Mucosa of stomach (tissue), 1 donor: ENCODE measurements at regions not wholly inside any gene's neighbourhood (a gene's known extent, or its start where the extent isn't known, plus 50 kb on each side); places are given as distances from the start of the nearest gene placed in this dataset.

Experiments used
- H3K27me3 ChIP-seq: one replicate; pipeline ENCODE4 v1.7.0; 2013; ENCODE audit warnings: mild to moderate bottlenecking, low read length; ENCODE audit not compliant: control insufficient read depth, insufficient read depth
- H3K36me3 ChIP-seq: one replicate; pipeline ENCODE4 v1.7.0; 2013; ENCODE audit warnings: low read length; ENCODE audit not compliant: control insufficient read depth, insufficient read depth
- H3K4me1 ChIP-seq: one replicate; pipeline ENCODE4 v1.7.0; 2013; ENCODE audit warnings: mild to moderate bottlenecking, low read length; ENCODE audit not compliant: control insufficient read depth, insufficient read depth
- H3K4me3 ChIP-seq: one replicate; pipeline ENCODE4 v1.7.0; 2013; ENCODE audit warnings: low read length
- H3K9ac ChIP-seq: one replicate; pipeline ENCODE4 v1.7.0; 2013; ENCODE audit warnings: mild to moderate bottlenecking, low read length, moderate library complexity
- H3K9me3 ChIP-seq: one replicate; pipeline ENCODE4 v1.7.0; 2013; ENCODE audit warnings: mild to moderate bottlenecking, low read length, moderate library complexity; ENCODE audit not compliant: control insufficient read depth
- donor health status: Pancreatic carcinoma.

GRCh38 chr17:33935822-33936221 lies 319.3 kb upstream of the CCL2 start:
- no peaks in the 10 kb centered on the region for H3K36me3 ChIP-seq
- no peak overlapping the region for H3K4me3 ChIP-seq
- H3K27me3 ChIP-seq = no peaks in the 10 kb centered on the region
- H3K9ac ChIP-seq = no peak overlapping the region
- H3K9me3 ChIP-seq = no peaks in the 10 kb centered on the region
- no peaks in the 10 kb centered on the region for H3K4me1 ChIP-seq

GRCh38 chr17:33936764-33937163 lies 318.3 kb upstream of the CCL2 start:
- Histone ChIP-seq H3K9ac (no peak overlapping the region), H3K4me1 (no peaks in the 10 kb centered on the region), H3K4me3 (no peak overlapping the region), H3K9me3 (no peaks in the 10 kb centered on the region), H3K36me3 (no peaks in the 10 kb centered on the region), H3K27me3 (no peaks in the 10 kb centered on the region)

- no peak overlapping the region for H3K9ac ChIP-seq
- no peaks in the 10 kb centered on the region for H3K27me3 ChIP-seq
- no peak overlapping the region for H3K4me3 ChIP-seq
- no peaks in the 10 kb centered on the region for H3K4me1 ChIP-seq
- no peaks in the 10 kb centered on the region for H3K36me3 ChIP-seq
- H3K9me3 ChIP-seq = no peaks in the 10 kb centered on the region
Observed at GRCh38 chr17:33939959-33940358, 315.1 kb upstream of the CCL2 start.

GRCh38 chr17:33940769-33941370 lies 314.2 kb upstream of the CCL2 start:
- no peaks in the 10 kb centered on the region for H3K27me3 ChIP-seq
- H3K4me3 ChIP-seq = no peak overlapping the region
- no peaks in the 10 kb centered on the region for H3K4me1 ChIP-seq
- no peak overlapping the region for H3K9ac ChIP-seq
- H3K36me3 ChIP-seq = no peaks in the 10 kb centered on the region
- no peaks in the 10 kb centered on the region for H3K9me3 ChIP-seq

GRCh38 chr17:33941744-33942143 lies 313.3 kb upstream of the CCL2 start:
- H3K4me3 ChIP-seq = no peak overlapping the region
- H3K27me3 ChIP-seq = no peaks in the 10 kb centered on the region
- H3K36me3 ChIP-seq = no peaks in the 10 kb centered on the region
- H3K4me1 ChIP-seq = no peaks in the 10 kb centered on the region
- no peak overlapping the region for H3K9ac ChIP-seq
- no peaks in the 10 kb centered on the region for H3K9me3 ChIP-seq

GRCh38 chr17:33942414-33942813 lies 312.7 kb upstream of the CCL2 start:
- Histone ChIP-seq H3K36me3 (no peaks in the 10 kb centered on the region), H3K9me3 (no peaks in the 10 kb centered on the region), H3K4me3 (no peak overlapping the region), H3K4me1 (no peaks in the 10 kb centered on the region), H3K27me3 (no peaks in the 10 kb centered on the region), H3K9ac (no peak overlapping the region)

GRCh38 chr17:33944412-33944811 lies 310.7 kb upstream of the CCL2 start:
- Histone ChIP-seq H3K9me3 (no peaks in the 10 kb centered on the region), H3K27me3 (no peaks in the 10 kb centered on the region), H3K4me3 (no peak overlapping the region), H3K9ac (no peak overlapping the region), H3K4me1 (no peaks in the 10 kb centered on the region), H3K36me3 (no peaks in the 10 kb centered on the region)

- no peaks in the 10 kb centered on the region for H3K4me1 ChIP-seq
- no peaks in the 10 kb centered on the region for H3K27me3 ChIP-seq
Observed at GRCh38 chr17:33944826-33945225, 310.3 kb upstream of the CCL2 start.

GRCh38 chr17:33945646-33946546 lies 309.2 kb upstream of the CCL2 start:
- Histone ChIP-seq H3K9me3 (no peaks in the 10 kb centered on the region), H3K9ac (no peak overlapping the region)

More at GRCh38 chr17:33944826-33945225, 310.3 kb upstream of the CCL2 start:
- Histone ChIP-seq H3K9me3 (no peaks in the 10 kb centered on the region), H3K4me3 (no peak overlapping the region), H3K9ac (no peak overlapping the region), H3K36me3 (no peaks in the 10 kb centered on the region)

GRCh38 chr17:33947762-33948161 lies 307.3 kb upstream of the CCL2 start:
- H3K27me3 ChIP-seq = no peaks in the 10 kb centered on the region
- H3K36me3 ChIP-seq = no peaks in the 10 kb centered on the region
- no peaks in the 10 kb centered on the region for H3K9me3 ChIP-seq
- H3K4me3 ChIP-seq = no peak overlapping the region
- H3K4me1 ChIP-seq = no peaks in the 10 kb centered on the region
- no peak overlapping the region for H3K9ac ChIP-seq

More at GRCh38 chr17:33945646-33946546, 309.2 kb upstream of the CCL2 start:
- Histone ChIP-seq H3K4me3 (no peak overlapping the region), H3K4me1 (no peaks in the 10 kb centered on the region), H3K27me3 (no peaks in the 10 kb centered on the region), H3K36me3 (no peaks in the 10 kb centered on the region)

- H3K27me3 ChIP-seq = no peaks in the 10 kb centered on the region
- H3K4me1 ChIP-seq = no peaks in the 10 kb centered on the region
- H3K9me3 ChIP-seq = no peaks in the 10 kb centered on the region
- H3K36me3 ChIP-seq = no peaks in the 10 kb centered on the region
- H3K9ac ChIP-seq = no peak overlapping the region
- H3K4me3 ChIP-seq = no peak overlapping the region
Observed at GRCh38 chr17:33948309-33948708, 306.8 kb upstream of the CCL2 start.

- no peaks in the 10 kb centered on the region for H3K4me1 ChIP-seq
- H3K9ac ChIP-seq = no peak overlapping the region
- no peaks in the 10 kb centered on the region for H3K36me3 ChIP-seq
- H3K27me3 ChIP-seq = no peaks in the 10 kb centered on the region
- H3K4me3 ChIP-seq = no peak overlapping the region
- H3K9me3 ChIP-seq = no peaks in the 10 kb centered on the region
Observed at GRCh38 chr17:33949100-33949499, 306.0 kb upstream of the CCL2 start.
